ENCODE measurements at regions not wholly inside any gene's neighbourhood (a gene's known extent, or its start where the extent isn't known, plus 50 kb on each side); places are given as distances from the start of the nearest gene placed in this dataset.

GRCh38 chr10:89846281-89846630, 144.9 kb downstream of the KIF20B start:
- H3K27me3 ChIP-seq (replicated peaks in 1 of 4; ENCODE audit: control extremely low read depth in 1 of 4, control insufficient read depth in 3 of 4, insufficient read depth in 4 of 4, low read length in 3 of 4): peaks cover 0 to 10% (median 0%) of the 10 kb centered on the region in 4 experiments

GRCh38 chr10:89846786-89847185, 145.4 kb downstream of the KIF20B start:
- intact Hi-C loops (cut with micrococcal nuclease): no loop called here
- peaks cover 21% of the 10 kb centered on the region for H3K27me3 Mint-ChIP-seq
- POLR2A ChIA-PET: no interaction called here

More at GRCh38 chr10:89846281-89846630, 144.9 kb downstream of the KIF20B start:
- ChIA-PET POLR2A (no interaction called here), CTCF (no interaction called here)
- Histone ChIP-seq H3K4me1 (ENCODE audit: control insufficient read depth in 2 of 2, insufficient read depth in 2 of 2, low read length in 2 of 2) (peaks cover 4 to 5% of the 10 kb centered on the region in 2 donors), H3K4me2 (replicated peaks; ENCODE audit: low read depth, low read length, poor library complexity, severe bottlenecking) (no peak overlapping the region), H3K9ac (ENCODE audit: low read length) (no peak overlapping the region), H4K20me1 (ENCODE audit: control insufficient read depth, insufficient read depth, low read length, poor library complexity, severe bottlenecking) (no peaks in the 10 kb centered on the region), H2AFZ (ENCODE audit: insufficient read depth, low read depth, low read length, poor library complexity, severe bottlenecking) (no peak overlapping the region), H3K79me2 (ENCODE audit: control insufficient read depth, insufficient read depth, low read length) (no peaks in the 10 kb centered on the region), H3K27ac (ENCODE audit: low read length in 2 of 2) (no peak overlapping the region), H3K4me3 (ENCODE audit: control extremely low read depth in 1 of 5, extremely low read depth in 1 of 5, insufficient read depth in 1 of 5, low read depth in 2 of 5, low read length in 4 of 5) (no peak overlapping the region), H3K9me3 (ENCODE audit: control extremely low read depth in 1 of 3, control insufficient read depth in 2 of 3, insufficient read depth in 1 of 3, low read length in 2 of 3) (no peaks in the 10 kb centered on the region), H3K36me3 (replicated peaks in 1 of 2; ENCODE audit: control extremely low read depth in 1 of 2, control insufficient read depth in 1 of 2, extremely low read depth in 1 of 2, insufficient read depth in 2 of 2, low read length in 1 of 2) (no peaks in the 10 kb centered on the region)
- DNase-seq (no peak), ATAC-seq (ENCODE audit: low read depth) (no peak)
- no peaks in the 10 kb centered on the region for H3K9me3 Mint-ChIP-seq (ENCODE audit: insufficient read depth)
- H3K4me3 Mint-ChIP-seq: no peak overlapping the region
- no peak for TF ChIP-seq EZH2 (IDR thresholded peaks at IDR 0.05; ENCODE audit: borderline replicate concordance, insufficient read depth, low read depth, low read length, poor library complexity, severe bottlenecking)
- no peak for TF ChIP-seq CTCF (IDR thresholded peaks at IDR 0.05)
- no peak overlapping the region for H3K27ac Mint-ChIP-seq
- H3K27me3 Mint-ChIP-seq: peaks cover 18% of the 10 kb centered on the region
- intact Hi-C loops (cut with micrococcal nuclease): no loop called here
- peaks cover 12% of the 10 kb centered on the region for H3K4me1 Mint-ChIP-seq

More at GRCh38 chr10:89846786-89847185, 145.4 kb downstream of the KIF20B start:
- no peak overlapping the region for H3K27ac ChIP-seq (ENCODE audit: low read length in 2 of 2)
- H4K20me1 ChIP-seq (ENCODE audit: control insufficient read depth, insufficient read depth, low read length, poor library complexity, severe bottlenecking): no peaks in the 10 kb centered on the region
- CTCF ChIA-PET: no interaction called here
- no peak overlapping the region for H3K27ac Mint-ChIP-seq
- H2AFZ ChIP-seq (ENCODE audit: insufficient read depth, low read depth, low read length, poor library complexity, severe bottlenecking): no peak overlapping the region
- H3K4me3 ChIP-seq (ENCODE audit: control extremely low read depth in 1 of 5, extremely low read depth in 1 of 5, insufficient read depth in 1 of 5, low read depth in 2 of 5, low read length in 4 of 5): no peak overlapping the region
- no peak overlapping the region for H3K9ac ChIP-seq (ENCODE audit: low read length)
- WGBS (ENCODE audit: insufficient coverage): 100% methylated on average over 1 of the region's 1 CpG
- H3K4me1 Mint-ChIP-seq: peaks cover 12% of the 10 kb centered on the region
- no peaks in the 10 kb centered on the region for H3K79me2 ChIP-seq (ENCODE audit: control insufficient read depth, insufficient read depth, low read length)
- H3K4me1 ChIP-seq (ENCODE audit: control insufficient read depth in 2 of 2, insufficient read depth in 2 of 2, low read length in 2 of 2): peaks cover 4 to 5% of the 10 kb centered on the region in 2 donors
- H3K9me3 ChIP-seq (ENCODE audit: control extremely low read depth in 1 of 3, control insufficient read depth in 2 of 3, insufficient read depth in 1 of 3, low read length in 2 of 3): no peaks in the 10 kb centered on the region
- DNase-seq: no peak
- H3K27me3 ChIP-seq (replicated peaks in 1 of 4; ENCODE audit: control extremely low read depth in 1 of 4, control insufficient read depth in 3 of 4, insufficient read depth in 4 of 4, low read length in 3 of 4): peaks cover 0 to 10% (median 0%) of the 10 kb centered on the region in 4 experiments
- no peaks in the 10 kb centered on the region for H3K9me3 Mint-ChIP-seq (ENCODE audit: insufficient read depth)
- no peak for ATAC-seq (ENCODE audit: low read depth)
- H3K4me2 ChIP-seq (replicated peaks; ENCODE audit: low read depth, low read length, poor library complexity, severe bottlenecking): no peak overlapping the region
- no peak overlapping the region for H3K4me3 Mint-ChIP-seq
- no peak for TF ChIP-seq CTCF (IDR thresholded peaks at IDR 0.05)
- TF ChIP-seq EZH2 (IDR thresholded peaks at IDR 0.05; ENCODE audit: borderline replicate concordance, insufficient read depth, low read depth, low read length, poor library complexity, severe bottlenecking): no peak
- no peaks in the 10 kb centered on the region for H3K36me3 ChIP-seq (replicated peaks in 1 of 2; ENCODE audit: control extremely low read depth in 1 of 2, control insufficient read depth in 1 of 2, extremely low read depth in 1 of 2, insufficient read depth in 2 of 2, low read length in 1 of 2)

Measured in B cell (primary cell).